Hepatocyte (in vitro differentiated cells): ENCODE measurements at regions not wholly inside any gene's neighbourhood (a gene's known extent, or its start where the extent isn't known, plus 50 kb on each side); places are given as distances from the start of the nearest gene placed in this dataset.

Source experiments
- DNase-seq: peaks from one replicate; pipeline ENCODE4 v3.0.0-alpha.2; 2016; ENCODE audit warnings: low spot score
- H2AFZ ChIP-seq: fragments of 200-600 bp; sonication (generic); 2 replicates; pipeline ENCODE4 v1.6.0; 2016; ENCODE audit warnings: antibody characterized with exemption, mild to moderate bottlenecking
- H3K27ac ChIP-seq: fragments of 200-600 bp; sonication (generic); 2 replicates; pipeline ENCODE4 v1.5.1; 2016; ENCODE audit warnings: mild to moderate bottlenecking
- H3K27me3 ChIP-seq: fragments of 200-600 bp; sonication (generic); 2 replicates; pipeline ENCODE4 v1.6.1; 2016
- H3K36me3 ChIP-seq: fragments of 200-600 bp; sonication (generic); replicated peaks from 2 replicates; pipeline ENCODE4 v1.5.1; 2016; ENCODE audit warnings: low read depth; ENCODE audit not compliant: insufficient read depth
- H3K4me1 ChIP-seq: fragments of 200-600 bp; sonication (generic); 2 replicates; pipeline ENCODE4 v1.5.1; 2016; ENCODE audit warnings: mild to moderate bottlenecking, moderate library complexity; ENCODE audit not compliant: insufficient read depth
- H3K4me2 ChIP-seq: fragments of 200-600 bp; sonication (generic); 2 replicates; pipeline ENCODE4 v1.6.0; 2016
- H3K4me3 ChIP-seq: fragments of 200-600 bp; sonication (generic); 2 replicates; pipeline ENCODE4 v1.5.1; 2016; ENCODE audit warnings: mild to moderate bottlenecking
- H3K79me2 ChIP-seq: fragments of 200-600 bp; sonication (generic); 2 replicates; pipeline ENCODE4 v1.6.0; 2017; ENCODE audit warnings: mild to moderate bottlenecking
- H3K9me2 ChIP-seq: fragments of 200-600 bp; sonication (generic); replicated peaks from 2 replicates; pipeline ENCODE4 v1.6.0; 2017; ENCODE audit warnings: mild to moderate bottlenecking; ENCODE audit not compliant: insufficient read depth
- H3K9me3 ChIP-seq: fragments of 200-600 bp; sonication (generic); 2 replicates; pipeline ENCODE4 v1.5.1; 2016; ENCODE audit warnings: low read depth, mild to moderate bottlenecking
- H4K20me1 ChIP-seq: fragments of 200-600 bp; sonication (generic); 2 replicates; pipeline ENCODE4 v1.6.0; 2016; ENCODE audit warnings: mild to moderate bottlenecking; ENCODE audit not compliant: insufficient read depth, poor library complexity, severe bottlenecking
- EZH2 ChIP-seq: fragments of 200-600 bp; sonication (generic); IDR thresholded peaks from 2 replicates; pipeline ENCODE4 v1.6.1; 2016; ENCODE audit warnings: antibody characterized with exemption, mild to moderate bottlenecking, borderline replicate concordance
- EZH2phosphoT487 ChIP-seq: fragments of 200-600 bp; sonication (generic); IDR thresholded peaks from one replicate; pipeline ENCODE4 v1.6.1; 2018; ENCODE audit warnings: antibody characterized with exemption, mild to moderate bottlenecking, low read depth, moderate library complexity; ENCODE audit not compliant: unreplicated experiment, severe bottlenecking
- WGBS: methylation state at CpG from one replicate; pipeline ENCODE4 v1.1.6; 2016; ENCODE audit warnings: low lambda C conversion rate; ENCODE audit errors: missing lambda C conversion rate; 5-methylcytosine and 5-hydroxymethylcytosine counted together
- TF ChIP-seq, protein P1 (sequence below): fragments of 200-600 bp; sonication (generic); IDR thresholded peaks from 2 replicates; pipeline ENCODE4 v1.5.1; 2016; ENCODE audit warnings: antibody characterized with exemption, mild to moderate bottlenecking; ENCODE audit not compliant: poor library complexity

DNA sequence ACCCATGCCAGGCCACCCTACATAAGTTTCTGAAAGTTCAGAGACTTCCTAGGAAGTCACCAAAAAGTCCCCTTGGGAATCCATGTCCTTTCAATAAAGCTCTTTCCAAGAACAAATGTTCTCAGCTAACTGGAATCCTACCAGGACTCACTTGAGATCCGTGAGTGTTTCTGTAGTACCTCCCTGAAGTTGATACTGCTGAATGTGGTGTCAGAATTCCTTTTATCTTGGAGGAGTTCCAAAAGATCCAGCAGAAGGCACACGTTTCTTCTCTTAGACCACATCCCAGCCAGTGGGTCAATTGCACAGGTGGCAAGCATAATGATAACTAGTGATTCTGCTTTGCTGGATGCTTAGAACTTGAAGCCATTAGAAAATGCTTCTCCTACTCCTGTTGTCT lies 689.7 kb upstream of the IGFBP3 start:
- DNase-seq: no peak
- Histone ChIP-seq H3K36me3 (no peaks in the 10 kb centered on the region), H3K4me3 (no peak overlapping the region), H3K79me2 (no peaks in the 10 kb centered on the region), H3K4me2 (no peak overlapping the region), H2AFZ (no peak overlapping the region), H4K20me1 (no peaks in the 10 kb centered on the region), H3K9me3 (no peaks in the 10 kb centered on the region), H3K9me2 (no peaks in the 10 kb centered on the region), H3K4me1 (peaks cover 5% of the 10 kb centered on the region), H3K27me3 (no peaks in the 10 kb centered on the region), H3K27ac (no peak overlapping the region)
- WGBS: 64% methylated on average over 2 of the region's 2 CpGs
- TF ChIP-seq EZH2phosphoT487 (no peak), EZH2 (no peak)
- TF ChIP-seq, protein P1, sequence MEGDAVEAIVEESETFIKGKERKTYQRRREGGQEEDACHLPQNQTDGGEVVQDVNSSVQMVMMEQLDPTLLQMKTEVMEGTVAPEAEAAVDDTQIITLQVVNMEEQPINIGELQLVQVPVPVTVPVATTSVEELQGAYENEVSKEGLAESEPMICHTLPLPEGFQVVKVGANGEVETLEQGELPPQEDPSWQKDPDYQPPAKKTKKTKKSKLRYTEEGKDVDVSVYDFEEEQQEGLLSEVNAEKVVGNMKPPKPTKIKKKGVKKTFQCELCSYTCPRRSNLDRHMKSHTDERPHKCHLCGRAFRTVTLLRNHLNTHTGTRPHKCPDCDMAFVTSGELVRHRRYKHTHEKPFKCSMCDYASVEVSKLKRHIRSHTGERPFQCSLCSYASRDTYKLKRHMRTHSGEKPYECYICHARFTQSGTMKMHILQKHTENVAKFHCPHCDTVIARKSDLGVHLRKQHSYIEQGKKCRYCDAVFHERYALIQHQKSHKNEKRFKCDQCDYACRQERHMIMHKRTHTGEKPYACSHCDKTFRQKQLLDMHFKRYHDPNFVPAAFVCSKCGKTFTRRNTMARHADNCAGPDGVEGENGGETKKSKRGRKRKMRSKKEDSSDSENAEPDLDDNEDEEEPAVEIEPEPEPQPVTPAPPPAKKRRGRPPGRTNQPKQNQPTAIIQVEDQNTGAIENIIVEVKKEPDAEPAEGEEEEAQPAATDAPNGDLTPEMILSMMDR: no peak

DNA sequence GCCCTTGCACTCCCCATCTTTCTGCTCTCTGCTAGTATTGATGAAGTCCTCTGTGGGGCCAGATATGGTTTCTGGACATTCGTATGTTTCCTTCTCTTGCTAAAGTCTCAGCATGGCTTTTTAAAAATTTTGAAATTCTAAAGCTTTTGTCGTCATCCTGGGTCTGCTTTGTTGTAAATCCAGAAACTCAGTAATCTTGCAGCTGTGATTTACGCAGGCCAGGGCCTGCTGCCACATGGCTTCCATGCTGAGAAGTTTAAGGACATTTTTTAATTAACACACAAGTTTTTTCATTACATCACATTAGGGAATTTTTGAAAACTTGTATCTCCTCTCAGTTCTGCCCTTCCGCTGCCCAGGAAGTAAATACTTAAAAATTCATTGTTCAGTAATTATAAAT lies 686.1 kb upstream of the IGFBP3 start:
- no peak for DNase-seq
- no peak overlapping the region for H3K4me2 ChIP-seq
- no peaks in the 10 kb centered on the region for H3K27me3 ChIP-seq
- H2AFZ ChIP-seq: no peak overlapping the region
- H3K9me2 ChIP-seq: no peaks in the 10 kb centered on the region
- no peaks in the 10 kb centered on the region for H4K20me1 ChIP-seq
- TF ChIP-seq EZH2phosphoT487 (no peak), EZH2 (no peak)
- TF ChIP-seq, protein P1: no peak
- no peaks in the 10 kb centered on the region for H3K9me3 ChIP-seq
- 77% methylated on average over 4 of the region's 4 CpGs for WGBS
- no peaks in the 10 kb centered on the region for H3K36me3 ChIP-seq
- peaks cover 23% of the 10 kb centered on the region for H3K4me1 ChIP-seq
- H3K4me3 ChIP-seq: no peak overlapping the region
- H3K27ac ChIP-seq: peak overlapping the region; percentile 36
- no peaks in the 10 kb centered on the region for H3K79me2 ChIP-seq

GRCh38 chr7:46606761-46607160 lies 685.7 kb upstream of the IGFBP3 start:
- Histone ChIP-seq H2AFZ (no peak overlapping the region), H4K20me1 (no peaks in the 10 kb centered on the region), H3K4me1 (peaks cover 23% of the 10 kb centered on the region), H3K36me3 (no peaks in the 10 kb centered on the region), H3K9me2 (no peaks in the 10 kb centered on the region), H3K79me2 (no peaks in the 10 kb centered on the region), H3K4me2 (no peak overlapping the region), H3K27me3 (no peaks in the 10 kb centered on the region), H3K4me3 (no peak overlapping the region), H3K27ac (peak overlapping the region; percentile 36), H3K9me3 (no peaks in the 10 kb centered on the region)
- 84% methylated on average over 3 of the region's 3 CpGs for WGBS
- DNase-seq: no peak
- no peak for TF ChIP-seq EZH2
- TF ChIP-seq, protein P1: no peak
- no peak for TF ChIP-seq EZH2phosphoT487

DNA sequence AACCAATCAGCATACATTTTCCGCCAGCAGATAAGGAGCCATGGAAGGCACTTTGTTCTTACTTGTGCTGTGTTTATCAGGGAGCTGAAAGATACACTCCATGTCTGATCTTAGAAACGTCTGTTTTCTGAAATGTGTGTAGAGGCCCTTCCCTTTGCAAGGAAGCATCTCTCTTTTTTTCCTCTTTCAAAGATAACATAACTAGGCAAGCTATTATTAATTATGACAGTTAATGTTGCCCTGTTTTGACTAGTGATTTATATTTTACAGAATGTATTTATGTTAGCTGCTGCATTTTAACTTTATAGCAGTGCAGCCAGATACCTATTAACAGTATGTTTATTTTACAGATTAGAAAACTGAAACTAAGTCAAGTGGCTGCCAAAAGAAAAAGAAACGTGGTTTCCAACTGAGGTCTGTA lies 683.2 kb upstream of the IGFBP3 start:
- Histone ChIP-seq H4K20me1 (no peaks in the 10 kb centered on the region), H3K9me2 (no peaks in the 10 kb centered on the region), H3K4me2 (peak overlapping the region; percentile 25), H3K79me2 (no peaks in the 10 kb centered on the region), H3K27me3 (no peaks in the 10 kb centered on the region), H3K9me3 (no peaks in the 10 kb centered on the region), H3K36me3 (no peaks in the 10 kb centered on the region), H2AFZ (no peak overlapping the region), H3K27ac (peak overlapping the region; percentile 82), H3K4me1 (peaks cover 23% of the 10 kb centered on the region), H3K4me3 (no peak overlapping the region)
- DNase-seq: no peak
- TF ChIP-seq EZH2phosphoT487 (no peak), EZH2 (no peak)
- TF ChIP-seq, protein P1: no peak
- 15% methylated on average over 3 of the region's 3 CpGs for WGBS
